Retinal pigment epithelial cell (primary cell): ENCODE measurements at regions not wholly inside any gene's neighbourhood (a gene's known extent, or its start where the extent isn't known, plus 50 kb on each side); places are given as distances from the start of the nearest gene placed in this dataset.
A peak's percentile ranks its signal among the peaks of the same experiment; 100 is the strongest.

Experiments
- DNase-seq: peaks from one replicate; pipeline ENCODE4 v3.0.0-alpha.2; 2010; ENCODE audit warnings: low read depth
- H3K4me3 ChIP-seq: 2 replicates; pipeline ENCODE4 v1.5.1; 2011; ENCODE audit warnings: mild to moderate bottlenecking, low read length, control low read depth, moderate library complexity
- TF ChIP-seq, protein P1 (sequence below): conservative IDR thresholded peaks from 2 replicates; pipeline ENCODE4 v1.5.1; 2011; ENCODE audit warnings: low read depth, low read length, control low read depth, inconsistent platforms

DNA sequence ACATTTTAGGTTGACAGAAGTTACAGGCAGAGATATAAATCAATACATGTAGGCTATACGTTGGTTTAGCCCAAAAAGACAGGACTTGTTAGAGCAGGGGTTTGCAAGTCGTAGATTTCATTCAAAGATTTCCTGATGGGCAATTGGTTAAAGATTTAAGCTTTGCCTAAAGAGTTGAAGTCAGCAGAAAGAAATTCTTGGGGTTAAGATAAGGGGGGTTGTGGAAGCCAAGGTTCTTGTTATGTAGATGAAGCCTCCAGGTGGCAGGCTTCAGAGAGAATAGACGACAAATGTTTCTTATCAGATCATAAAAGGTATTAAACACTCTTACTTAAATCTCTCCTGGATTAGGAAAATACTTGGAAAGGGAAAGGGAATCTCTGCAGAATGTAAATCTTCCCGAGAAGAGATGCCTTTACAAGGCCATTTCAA lies 510.8 kb downstream of the TMTC2 start:
- DNase-seq, result no peak
- TF ChIP-seq, protein P1, sequence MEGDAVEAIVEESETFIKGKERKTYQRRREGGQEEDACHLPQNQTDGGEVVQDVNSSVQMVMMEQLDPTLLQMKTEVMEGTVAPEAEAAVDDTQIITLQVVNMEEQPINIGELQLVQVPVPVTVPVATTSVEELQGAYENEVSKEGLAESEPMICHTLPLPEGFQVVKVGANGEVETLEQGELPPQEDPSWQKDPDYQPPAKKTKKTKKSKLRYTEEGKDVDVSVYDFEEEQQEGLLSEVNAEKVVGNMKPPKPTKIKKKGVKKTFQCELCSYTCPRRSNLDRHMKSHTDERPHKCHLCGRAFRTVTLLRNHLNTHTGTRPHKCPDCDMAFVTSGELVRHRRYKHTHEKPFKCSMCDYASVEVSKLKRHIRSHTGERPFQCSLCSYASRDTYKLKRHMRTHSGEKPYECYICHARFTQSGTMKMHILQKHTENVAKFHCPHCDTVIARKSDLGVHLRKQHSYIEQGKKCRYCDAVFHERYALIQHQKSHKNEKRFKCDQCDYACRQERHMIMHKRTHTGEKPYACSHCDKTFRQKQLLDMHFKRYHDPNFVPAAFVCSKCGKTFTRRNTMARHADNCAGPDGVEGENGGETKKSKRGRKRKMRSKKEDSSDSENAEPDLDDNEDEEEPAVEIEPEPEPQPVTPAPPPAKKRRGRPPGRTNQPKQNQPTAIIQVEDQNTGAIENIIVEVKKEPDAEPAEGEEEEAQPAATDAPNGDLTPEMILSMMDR, result no peak
- no peak overlapping the region for H3K4me3 ChIP-seq

DNA sequence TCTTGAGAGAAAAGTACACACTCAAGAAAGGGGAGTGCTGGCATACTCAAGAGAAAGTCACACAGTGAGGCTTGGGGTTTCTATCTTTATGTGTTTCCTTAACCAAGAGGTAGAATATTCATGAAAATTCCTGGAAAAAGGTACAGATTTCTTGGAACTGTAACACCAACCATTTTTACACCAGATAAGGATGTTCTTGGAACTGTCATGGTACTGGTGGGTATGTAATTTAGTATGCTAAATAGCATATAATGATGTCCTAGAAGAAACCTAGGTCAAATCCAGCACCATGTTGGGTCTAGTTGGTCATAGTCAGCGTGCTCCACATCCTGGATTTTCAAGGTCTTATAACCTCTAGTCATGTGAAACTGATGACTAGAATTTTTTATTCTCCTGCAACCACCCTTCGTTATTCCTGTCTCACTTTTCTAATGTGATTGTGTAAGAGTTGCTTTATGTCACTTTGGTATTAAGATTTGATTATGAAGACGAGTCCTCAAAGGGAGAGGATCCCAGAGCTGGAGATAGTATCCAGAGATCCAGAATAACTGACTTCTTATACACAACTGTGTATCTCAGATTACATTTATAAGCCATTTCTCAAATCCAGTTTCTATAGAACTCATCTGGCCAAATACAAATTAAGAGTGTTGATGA lies 510.1 kb downstream of the TMTC2 start:
- H3K4me3 ChIP-seq, result no peak overlapping the region
- DNase-seq, result no peak
- TF ChIP-seq, protein P1, result no peak

DNA sequence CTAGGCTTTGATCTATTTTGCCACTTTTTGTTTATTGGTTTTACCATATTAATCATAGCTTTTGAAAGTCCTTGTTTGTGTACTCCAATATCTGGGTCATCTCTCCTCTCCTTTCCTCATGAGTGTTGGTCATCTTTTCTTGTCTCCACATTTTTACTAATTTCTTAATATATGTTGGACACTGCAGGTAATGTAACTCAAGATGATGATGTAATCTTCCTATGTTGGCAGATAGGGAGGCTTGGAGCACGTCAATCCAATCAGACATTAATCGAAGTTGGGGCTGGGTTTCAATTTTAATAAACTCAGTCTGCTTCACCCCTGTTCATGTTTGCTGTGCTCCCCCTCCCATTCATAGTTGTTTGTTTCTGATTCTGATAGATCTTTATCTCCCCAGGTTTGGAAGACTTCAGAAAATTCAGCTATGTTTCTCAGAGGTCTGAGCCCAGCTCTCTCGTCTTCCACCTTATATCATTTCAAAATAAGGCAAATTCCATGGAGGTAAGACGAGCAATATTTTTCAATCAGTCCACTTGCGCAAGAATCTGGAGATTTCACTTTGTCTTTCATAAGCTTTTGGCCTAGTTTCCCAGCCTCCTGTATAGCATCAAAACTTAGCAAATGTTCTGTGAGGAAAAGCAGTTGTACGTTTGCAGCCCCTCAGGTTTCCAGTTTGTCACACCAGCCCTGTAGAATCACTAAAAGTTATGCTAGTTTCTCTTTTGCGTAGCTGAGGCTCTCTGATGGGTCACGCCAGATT lies 504.1 kb downstream of the TMTC2 start:
- no peak overlapping the region for H3K4me3 ChIP-seq
- TF ChIP-seq, protein P1, result no peak
- no peak for DNase-seq

DNA sequence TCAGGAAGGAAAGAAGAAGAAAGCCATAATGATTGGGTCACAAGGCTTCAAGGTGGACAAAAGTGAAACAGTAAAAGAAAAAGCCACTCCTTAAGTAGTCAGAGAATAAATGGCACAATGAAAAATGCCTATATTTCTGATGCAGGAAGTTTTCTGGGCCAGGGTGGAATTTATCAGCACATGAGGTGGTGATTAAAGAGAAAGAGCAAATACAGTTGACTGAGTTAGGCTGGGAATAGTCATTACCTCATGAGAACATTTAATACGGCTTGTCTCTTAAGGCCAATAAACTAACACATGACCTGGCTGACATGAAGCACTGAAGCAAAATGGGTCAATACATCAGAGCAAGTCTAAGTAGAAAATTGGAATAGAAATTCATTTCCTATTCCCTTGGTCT lies 499.7 kb downstream of the TMTC2 start:
- TF ChIP-seq, protein P1, result no peak
- DNase-seq, result peak; percentile 34
- H3K4me3 ChIP-seq, result no peak overlapping the region

DNA sequence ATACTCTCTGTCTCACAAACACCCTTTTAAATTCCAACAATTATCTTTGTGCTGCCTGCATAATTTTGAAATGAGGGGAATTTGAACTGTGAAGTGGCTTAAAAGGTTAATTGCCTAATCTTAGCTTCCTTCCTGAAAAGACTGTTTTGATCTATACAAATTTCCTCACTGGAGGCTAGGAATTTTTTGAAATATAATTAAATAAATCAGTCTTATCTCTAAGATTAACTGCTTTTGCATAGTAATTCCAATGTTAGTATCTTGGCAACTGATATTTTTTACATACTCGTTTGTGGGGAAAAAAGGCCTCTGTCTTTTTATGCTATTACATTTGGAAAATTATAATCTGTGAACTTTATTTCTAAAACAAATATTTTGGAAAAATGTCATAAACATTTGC lies 498.5 kb downstream of the TMTC2 start:
- no peak for DNase-seq
- TF ChIP-seq, protein P1, result no peak

More for the DNA sequence above, 498.5 kb downstream of the TMTC2 start:
- H3K4me3 ChIP-seq, result no peak overlapping the region
